ENCODE measurements at regions not wholly inside any gene's neighbourhood (a gene's known extent, or its start where the extent isn't known, plus 50 kb on each side); places are given as distances from the start of the nearest gene placed in this dataset.

DNA sequence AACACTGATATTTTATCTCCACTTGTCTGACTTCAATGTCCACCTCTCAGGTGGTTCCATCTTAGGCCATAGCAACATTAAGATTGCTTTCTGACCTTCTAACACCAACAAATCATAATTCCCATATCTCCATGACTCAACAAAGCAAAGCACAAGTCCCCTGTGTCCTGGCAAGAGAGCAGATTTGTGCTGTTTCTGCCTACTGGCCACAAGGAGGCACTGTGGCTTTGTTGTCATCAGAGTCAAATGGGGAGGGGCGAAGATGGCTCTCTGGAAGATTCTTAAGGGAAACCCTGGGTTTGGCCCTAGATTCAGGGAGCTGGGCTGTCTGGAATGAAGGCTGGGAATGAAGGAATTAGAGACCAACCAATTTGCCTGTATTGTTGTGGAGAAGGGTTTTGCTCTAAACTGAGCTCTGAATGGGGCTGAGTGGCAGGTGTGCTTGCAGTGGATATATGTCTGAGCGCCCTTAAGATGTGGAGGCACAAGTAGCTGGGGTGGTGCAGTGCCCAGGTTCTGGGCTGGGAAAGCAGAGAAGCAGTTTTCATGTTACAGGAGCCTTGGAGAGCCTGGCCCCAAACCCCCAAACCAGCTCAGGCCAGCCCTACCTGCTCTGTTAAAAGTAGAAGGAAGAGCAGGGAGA lies 154.8 kb upstream of the PRSS58 start:
- DNase-seq (ENCODE audit: low read depth in 2 of 2) = peak; percentile 56 to 66
- Histone ChIP-seq H3K4me1 (ENCODE audit: control insufficient read depth, extremely low read depth, insufficient read depth, low read length) (no peaks in the 10 kb centered on the region), H3K79me2 (ENCODE audit: control insufficient read depth, insufficient read depth, low read length) (no peaks in the 10 kb centered on the region), H3K36me3 (ENCODE audit: control insufficient read depth, insufficient read depth, low read length) (no peaks in the 10 kb centered on the region), H3K27me3 (ENCODE audit: control insufficient read depth, insufficient read depth, low read length) (no peaks in the 10 kb centered on the region), H3K27ac (ENCODE audit: insufficient read depth, low read length) (no peak overlapping the region), H3K4me2 (ENCODE audit: extremely low read depth, insufficient read depth, low read length) (no peak overlapping the region), H3K9me3 (ENCODE audit: control insufficient read depth, insufficient read depth, low read depth, low read length) (no peaks in the 10 kb centered on the region), H3K4me3 (replicated peaks in 1 of 4; ENCODE audit: control extremely low read depth in 1 of 4, insufficient read depth in 1 of 4, low read depth in 3 of 4, low read length in 4 of 4) (no peak overlapping the region), H4K20me1 (ENCODE audit: control insufficient read depth, extremely low read depth, insufficient read depth, low read length) (no peaks in the 10 kb centered on the region), H2AFZ (ENCODE audit: low read length) (no peak overlapping the region), H3K9ac (ENCODE audit: insufficient read depth, low read length) (no peak overlapping the region)
- peak; percentile 72 to 80 for TF ChIP-seq CTCF (conservative IDR thresholded peaks at IDR 0.05 in 1 of 2, IDR thresholded peaks at IDR 0.05 in 1 of 2; ENCODE audit: low read depth in 1 of 2, low read length in 2 of 2)
- no peak for TF ChIP-seq EZH2 (IDR thresholded peaks at IDR 0.05; ENCODE audit: low read length, missing control alignments)

DNA sequence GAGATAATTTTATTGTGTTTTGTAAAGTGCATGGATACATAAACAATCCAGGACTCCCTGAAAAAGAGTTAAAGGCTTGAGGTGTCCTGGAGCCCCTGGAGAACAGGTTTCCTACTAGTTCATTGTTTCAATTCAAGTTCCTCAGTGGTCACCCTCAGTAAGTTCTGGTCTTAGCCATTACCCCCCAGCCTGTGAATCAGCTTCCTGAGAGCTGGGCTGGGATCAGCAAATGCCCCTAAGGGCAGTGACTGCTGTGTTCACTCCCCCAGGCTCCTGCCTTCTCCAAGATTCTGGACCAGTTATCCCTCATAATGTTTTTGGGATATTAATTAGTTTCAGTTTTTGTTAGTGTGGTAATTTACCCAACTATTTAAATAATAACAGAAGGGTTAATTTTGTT lies 151.6 kb upstream of the PRSS58 start:
- H4K20me1 ChIP-seq (ENCODE audit: control insufficient read depth, extremely low read depth, insufficient read depth, low read length) = no peaks in the 10 kb centered on the region
- no peak overlapping the region for H3K27ac ChIP-seq (ENCODE audit: insufficient read depth, low read length)
- no peak overlapping the region for H3K4me3 ChIP-seq (replicated peaks in 1 of 4; ENCODE audit: control extremely low read depth in 1 of 4, insufficient read depth in 1 of 4, low read depth in 3 of 4, low read length in 4 of 4)
- H3K4me2 ChIP-seq (ENCODE audit: extremely low read depth, insufficient read depth, low read length) = no peak overlapping the region
- H3K4me1 ChIP-seq (ENCODE audit: control insufficient read depth, extremely low read depth, insufficient read depth, low read length) = no peaks in the 10 kb centered on the region
- no peaks in the 10 kb centered on the region for H3K9me3 ChIP-seq (ENCODE audit: control insufficient read depth, insufficient read depth, low read depth, low read length)
- H3K27me3 ChIP-seq (ENCODE audit: control insufficient read depth, insufficient read depth, low read length) = no peaks in the 10 kb centered on the region
- no peak overlapping the region for H3K9ac ChIP-seq (ENCODE audit: insufficient read depth, low read length)
- DNase-seq (ENCODE audit: low read depth in 2 of 2) = no peak
- H3K79me2 ChIP-seq (ENCODE audit: control insufficient read depth, insufficient read depth, low read length) = no peaks in the 10 kb centered on the region
- TF ChIP-seq EZH2 (IDR thresholded peaks at IDR 0.05; ENCODE audit: low read length, missing control alignments) (no peak), CTCF (conservative IDR thresholded peaks at IDR 0.05 in 1 of 2, IDR thresholded peaks at IDR 0.05 in 1 of 2; ENCODE audit: low read depth in 1 of 2, low read length in 2 of 2) (no peak)
- H3K36me3 ChIP-seq (ENCODE audit: control insufficient read depth, insufficient read depth, low read length) = no peaks in the 10 kb centered on the region
- no peak overlapping the region for H2AFZ ChIP-seq (ENCODE audit: low read length)

DNA sequence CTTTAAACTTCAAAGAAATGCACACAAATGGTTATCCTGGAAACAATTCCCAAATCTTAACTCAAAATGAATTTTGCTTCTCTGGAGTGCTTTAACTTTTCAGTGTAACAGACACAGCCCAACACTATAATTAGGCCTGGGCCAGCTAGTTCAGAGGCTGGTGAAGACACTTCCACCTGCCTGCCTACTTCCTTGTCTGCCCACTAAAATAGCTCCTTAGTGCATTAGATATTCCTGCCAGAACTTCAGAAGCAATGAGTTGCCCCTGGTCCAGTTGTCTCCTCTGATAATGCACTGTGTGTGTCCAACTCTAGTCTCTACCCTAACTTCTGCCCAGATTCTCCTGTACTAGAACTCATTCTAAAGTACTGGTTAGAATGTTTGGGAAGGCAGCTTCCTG lies 150.9 kb upstream of the PRSS58 start:
- Histone ChIP-seq H3K4me1 (ENCODE audit: control insufficient read depth, extremely low read depth, insufficient read depth, low read length) (no peaks in the 10 kb centered on the region), H4K20me1 (ENCODE audit: control insufficient read depth, extremely low read depth, insufficient read depth, low read length) (no peaks in the 10 kb centered on the region), H3K36me3 (ENCODE audit: control insufficient read depth, insufficient read depth, low read length) (no peaks in the 10 kb centered on the region), H3K9me3 (ENCODE audit: control insufficient read depth, insufficient read depth, low read depth, low read length) (no peaks in the 10 kb centered on the region), H3K79me2 (ENCODE audit: control insufficient read depth, insufficient read depth, low read length) (no peaks in the 10 kb centered on the region), H2AFZ (ENCODE audit: low read length) (peak overlapping the region; percentile 74), H3K4me2 (ENCODE audit: extremely low read depth, insufficient read depth, low read length) (no peak overlapping the region), H3K27me3 (ENCODE audit: control insufficient read depth, insufficient read depth, low read length) (no peaks in the 10 kb centered on the region), H3K27ac (ENCODE audit: insufficient read depth, low read length) (no peak overlapping the region), H3K9ac (ENCODE audit: insufficient read depth, low read length) (no peak overlapping the region), H3K4me3 (replicated peaks in 1 of 4; ENCODE audit: control extremely low read depth in 1 of 4, insufficient read depth in 1 of 4, low read depth in 3 of 4, low read length in 4 of 4) (no peak overlapping the region)
- TF ChIP-seq EZH2 (IDR thresholded peaks at IDR 0.05; ENCODE audit: low read length, missing control alignments) (no peak), CTCF (conservative IDR thresholded peaks at IDR 0.05 in 1 of 2, IDR thresholded peaks at IDR 0.05 in 1 of 2; ENCODE audit: low read depth in 1 of 2, low read length in 2 of 2) (no peak)
- DNase-seq (ENCODE audit: low read depth in 2 of 2) = no peak
